ENCODE measurements at regions not wholly inside any gene's neighbourhood (a gene's known extent, or its start where the extent isn't known, plus 50 kb on each side); places are given as distances from the start of the nearest gene placed in this dataset.

GRCh38 chrX:42109428-42109827 is 186.1 kb upstream of the CASK start:
- Mint-ChIP-seq H3K27me3 (no peaks in the 10 kb centered on the region), H3K27ac (no peak overlapping the region), H3K4me3 (no peak overlapping the region), H3K9me3 (peaks cover 2% of the 10 kb centered on the region), H3K4me1 (ENCODE audit: low read depth) (peaks cover 26% of the 10 kb centered on the region), H3K36me3 (no peaks in the 10 kb centered on the region)
- intact Hi-C loops (cut with micrococcal nuclease), result loop anchor here (5.0 kb wide), 1 partner anchor 187 kb away; the partner anchor contains the start of gene CASK
- ChIA-PET CTCF (interaction anchor here (0.9 kb wide), 1 partner anchor 180 kb away, joined by 3 read pairs; no protein-coding TSS in a partner anchor), POLR2A (no interaction called here)
- no peak for DNase-seq

DNA sequence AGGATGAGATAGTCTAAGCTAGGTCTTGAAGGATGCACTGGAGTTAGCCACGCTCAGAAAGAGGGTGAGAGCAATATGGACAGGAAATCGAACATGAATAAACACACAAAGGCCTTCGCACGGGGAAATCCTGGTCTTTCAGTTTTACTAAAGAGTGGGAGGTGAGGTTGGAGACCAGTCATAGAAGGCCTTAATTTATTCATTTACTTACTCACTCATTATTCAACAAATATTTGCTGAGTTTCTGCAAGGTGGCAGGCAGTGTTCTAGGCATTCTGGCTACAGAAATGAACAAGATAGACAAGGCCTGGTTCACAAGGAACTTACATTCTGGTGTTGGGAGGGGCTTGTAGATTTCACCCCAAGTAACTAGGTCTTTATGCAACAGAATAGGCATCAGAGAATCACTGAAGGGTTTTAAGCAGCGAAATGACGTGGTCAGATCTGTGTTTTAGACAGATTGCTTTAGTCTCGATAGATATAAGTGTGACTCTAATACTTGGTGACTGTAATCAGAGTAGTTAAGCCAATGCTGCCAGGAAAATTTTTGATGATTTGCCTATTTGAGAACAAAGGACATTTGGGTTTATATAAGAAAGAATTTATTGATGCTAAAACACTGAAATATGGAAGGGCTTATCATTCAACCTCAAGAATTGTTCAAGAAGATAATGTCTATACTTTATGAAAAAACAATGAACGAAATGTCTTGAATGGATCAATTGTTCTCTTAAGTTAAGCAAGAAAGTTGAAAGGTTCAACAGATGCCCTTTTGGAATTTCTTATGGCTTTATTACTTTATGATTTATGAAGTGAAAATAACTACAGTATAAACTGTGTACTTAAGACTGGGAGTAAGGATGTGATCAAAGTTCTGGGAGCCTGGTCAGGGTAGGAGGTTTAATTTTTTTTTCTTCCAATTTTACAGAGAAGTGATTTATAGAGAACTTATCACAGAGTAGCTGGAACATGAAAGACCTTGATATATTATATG is 184.4 kb upstream of the CASK start:
- no peaks in the 10 kb centered on the region for H3K9me3 Mint-ChIP-seq
- no peak overlapping the region for H3K4me3 Mint-ChIP-seq
- no peaks in the 10 kb centered on the region for H3K27me3 Mint-ChIP-seq
- intact Hi-C loops (cut with micrococcal nuclease), result loop anchor here (2.0 to 5.0 kb wide), 4 partner anchors 17 to 309 kb away; partner anchors contain the start of gene CASK
- H3K27ac Mint-ChIP-seq, result peak overlapping the region; percentile 38
- peak; percentile 61 for DNase-seq
- H3K36me3 Mint-ChIP-seq, result no peaks in the 10 kb centered on the region
- POLR2A ChIA-PET, result no interaction called here
- H3K4me1 Mint-ChIP-seq (ENCODE audit: low read depth), result peaks cover 28% of the 10 kb centered on the region
- CTCF ChIA-PET, result no interaction called here

DNA sequence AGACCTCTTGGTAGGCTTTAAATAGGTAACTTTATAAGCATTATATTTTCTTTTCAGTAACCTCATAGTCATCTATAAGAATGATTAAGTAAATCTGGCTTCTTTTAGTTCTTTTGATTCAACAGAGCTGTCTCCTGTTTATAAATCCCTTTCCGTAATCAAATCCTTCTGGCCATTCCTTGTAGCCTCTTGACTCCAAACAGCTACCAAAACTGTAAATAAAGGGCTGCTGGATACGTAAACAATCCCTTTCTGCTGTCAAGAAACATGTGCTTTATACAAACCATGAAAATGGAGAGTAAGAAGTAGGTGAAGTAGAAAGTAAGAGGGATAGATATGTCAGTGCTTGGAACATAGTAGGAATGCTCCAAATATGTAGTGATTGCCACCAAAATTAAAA is 183.2 kb upstream of the CASK start:
- Mint-ChIP-seq H3K36me3 (no peaks in the 10 kb centered on the region), H3K4me1 (ENCODE audit: low read depth) (peaks cover 28% of the 10 kb centered on the region), H3K9me3 (no peaks in the 10 kb centered on the region), H3K4me3 (no peak overlapping the region), H3K27me3 (no peaks in the 10 kb centered on the region), H3K27ac (no peak overlapping the region)
- DNase-seq, result no peak
- intact Hi-C loops (cut with micrococcal nuclease), result loop anchor here (2.0 to 5.0 kb wide), 4 partner anchors 16 to 308 kb away; partner anchors contain the start of gene CASK
- POLR2A ChIA-PET, result interaction anchor here (1.3 kb wide), 1 partner anchor 307 kb away, joined by 5 read pairs; no protein-coding TSS in a partner anchor
- CTCF ChIA-PET, result no interaction called here

DNA sequence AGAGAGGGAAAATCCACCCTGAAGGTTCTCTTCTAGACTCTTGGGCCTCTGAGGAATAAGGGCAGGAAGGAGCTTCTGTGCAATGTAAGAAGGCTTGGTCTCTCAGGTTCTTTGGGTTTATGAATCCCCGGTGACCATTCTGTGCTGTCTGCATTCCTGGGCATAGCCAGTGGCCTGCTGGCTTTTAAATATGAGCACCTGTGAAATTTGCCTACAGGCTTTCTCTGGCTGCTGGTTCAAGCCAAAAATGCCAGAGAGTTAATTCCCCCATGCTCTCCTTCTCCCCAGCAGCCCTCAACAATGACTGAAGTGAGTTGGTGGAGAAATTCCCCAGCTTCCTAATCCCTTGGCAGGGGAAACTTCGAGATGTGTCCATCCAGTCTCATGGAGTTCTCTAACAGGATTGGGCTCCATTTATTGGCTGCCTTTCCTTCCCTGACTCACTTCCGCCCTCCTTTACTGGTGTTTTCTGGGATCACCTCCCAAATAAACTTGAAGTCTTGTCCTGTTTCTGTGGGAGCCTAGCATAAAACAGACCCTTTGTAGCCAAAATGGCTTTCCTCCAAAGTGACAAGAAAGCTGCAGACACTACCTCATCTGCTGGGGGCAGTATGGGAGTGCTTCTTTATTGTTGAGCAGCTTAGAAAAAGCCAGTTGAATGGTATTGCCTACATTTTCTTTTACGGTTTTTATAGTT is 179.4 kb upstream of the CASK start:
- no peaks in the 10 kb centered on the region for H3K27me3 Mint-ChIP-seq
- no peak overlapping the region for H3K27ac Mint-ChIP-seq
- peaks cover 12% of the 10 kb centered on the region for H3K4me1 Mint-ChIP-seq (ENCODE audit: low read depth)
- CTCF ChIA-PET, result no interaction called here
- H3K4me3 Mint-ChIP-seq, result no peak overlapping the region
- no peaks in the 10 kb centered on the region for H3K9me3 Mint-ChIP-seq
- DNase-seq, result no peak
- intact Hi-C loops (cut with micrococcal nuclease), result no loop called here
- POLR2A ChIA-PET, result no interaction called here
- no peaks in the 10 kb centered on the region for H3K36me3 Mint-ChIP-seq

- no peak for DNase-seq
- ChIA-PET POLR2A (interaction anchor here (1.3 kb wide), 1 partner anchor 12 kb away, joined by 3 read pairs; no protein-coding TSS in a partner anchor), CTCF (no interaction called here)
- Mint-ChIP-seq H3K27ac (no peak overlapping the region), H3K27me3 (no peaks in the 10 kb centered on the region), H3K36me3 (peaks cover 2% of the 10 kb centered on the region), H3K4me3 (no peak overlapping the region), H3K4me1 (ENCODE audit: low read depth) (peaks cover 5% of the 10 kb centered on the region), H3K9me3 (no peaks in the 10 kb centered on the region)
- intact Hi-C loops (cut with micrococcal nuclease), result no loop called here
These were observed 175.5 kb upstream of the CASK start for GRCh38 chrX:42098900-42099299.

- Mint-ChIP-seq H3K4me3 (no peak overlapping the region), H3K4me1 (ENCODE audit: low read depth) (peaks cover 4% of the 10 kb centered on the region), H3K27ac (no peak overlapping the region), H3K9me3 (no peaks in the 10 kb centered on the region), H3K36me3 (peaks cover 2% of the 10 kb centered on the region), H3K27me3 (no peaks in the 10 kb centered on the region)
- DNase-seq, result no peak
- ChIA-PET CTCF (no interaction called here), POLR2A (no interaction called here)
- intact Hi-C loops (cut with micrococcal nuclease), result no loop called here
These were observed 174.1 kb upstream of the CASK start for GRCh38 chrX:42097486-42097885.

DNA sequence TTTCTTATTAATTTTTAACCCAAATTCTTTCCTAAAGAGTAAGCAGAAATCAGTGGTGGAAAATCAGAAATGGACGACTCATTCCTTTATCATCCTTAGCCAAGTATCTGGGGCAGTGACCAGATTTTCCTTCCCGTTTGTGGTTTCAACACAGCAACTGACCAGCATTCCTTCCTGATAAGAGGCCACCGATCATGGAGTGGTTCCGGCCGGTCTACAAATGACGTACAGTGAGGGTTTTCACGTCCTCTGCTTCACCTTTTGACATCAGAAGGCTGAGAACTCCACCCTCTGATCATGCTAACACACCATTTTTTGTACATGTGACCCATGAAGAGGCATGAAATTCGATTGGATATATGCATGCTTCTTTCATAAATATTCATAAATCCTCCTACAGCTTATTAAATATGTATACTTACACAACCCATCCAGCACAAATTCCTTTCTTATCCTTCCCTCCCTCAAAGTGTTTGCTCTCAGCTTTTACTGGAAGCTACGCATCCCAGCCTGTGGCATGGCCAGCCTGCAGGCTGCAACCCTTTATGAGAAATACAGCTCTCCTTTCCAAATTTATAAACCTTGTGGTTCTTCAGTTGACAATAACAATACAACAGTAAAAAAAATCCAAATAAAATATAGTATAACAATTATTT is 173.0 kb upstream of the CASK start:
- intact Hi-C loops (cut with micrococcal nuclease), result no loop called here
- no peak overlapping the region for H3K4me3 Mint-ChIP-seq
- H3K27ac Mint-ChIP-seq, result no peak overlapping the region
- POLR2A ChIA-PET, result no interaction called here
- CTCF ChIA-PET, result no interaction called here
- no peaks in the 10 kb centered on the region for H3K9me3 Mint-ChIP-seq
- no peaks in the 10 kb centered on the region for H3K27me3 Mint-ChIP-seq
- H3K4me1 Mint-ChIP-seq (ENCODE audit: low read depth), result peaks cover 4% of the 10 kb centered on the region
- no peak for DNase-seq
- peaks cover 2% of the 10 kb centered on the region for H3K36me3 Mint-ChIP-seq

DNA sequence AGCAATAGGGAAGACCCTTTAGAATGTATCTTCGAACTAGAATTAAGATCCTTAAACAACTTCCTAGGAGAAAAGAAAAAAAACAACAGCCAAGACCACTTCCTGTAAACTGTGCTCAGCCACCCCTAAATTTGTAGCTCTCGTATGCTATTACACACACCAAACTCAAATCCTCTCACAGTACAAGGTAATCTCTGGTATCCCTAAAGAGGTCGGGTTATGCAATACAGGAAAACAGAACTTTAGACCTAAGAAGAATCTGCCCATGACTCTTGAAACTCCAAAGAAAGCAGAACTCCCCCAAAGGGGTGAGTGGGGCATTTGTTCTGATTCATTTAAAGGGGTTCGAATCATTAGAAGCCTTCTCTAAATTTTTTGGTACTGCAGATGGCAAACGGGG is 170.9 kb upstream of the CASK start:
- DNase-seq, result no peak
- H3K4me1 Mint-ChIP-seq (ENCODE audit: low read depth), result peaks cover 21% of the 10 kb centered on the region
- no peaks in the 10 kb centered on the region for H3K27me3 Mint-ChIP-seq
- no peaks in the 10 kb centered on the region for H3K9me3 Mint-ChIP-seq
- intact Hi-C loops (cut with micrococcal nuclease), result loop anchor here (5.0 kb wide), 1 partner anchor 172 kb away; the partner anchor contains the start of gene CASK
- POLR2A ChIA-PET, result no interaction called here
- peaks cover 2% of the 10 kb centered on the region for H3K36me3 Mint-ChIP-seq
- CTCF ChIA-PET, result no interaction called here
- H3K27ac Mint-ChIP-seq, result no peak overlapping the region
- H3K4me3 Mint-ChIP-seq, result no peak overlapping the region

GRCh38 chrX:42093756-42094155 is 170.4 kb upstream of the CASK start:
- no peaks in the 10 kb centered on the region for H3K9me3 Mint-ChIP-seq
- ChIA-PET CTCF (no interaction called here), POLR2A (interaction anchor here (0.6 kb wide), 1 partner anchor 909 kb away, joined by 3 read pairs; no protein-coding TSS in a partner anchor)
- H3K27me3 Mint-ChIP-seq, result no peaks in the 10 kb centered on the region
- no peak overlapping the region for H3K27ac Mint-ChIP-seq
- no peak overlapping the region for H3K4me3 Mint-ChIP-seq
- peaks cover 2% of the 10 kb centered on the region for H3K36me3 Mint-ChIP-seq
- peaks cover 21% of the 10 kb centered on the region for H3K4me1 Mint-ChIP-seq (ENCODE audit: low read depth)
- DNase-seq, result peak; percentile 17
- intact Hi-C loops (cut with micrococcal nuclease), result loop anchor here (5.0 kb wide), 1 partner anchor 171 kb away; the partner anchor contains the start of gene CASK

- no peaks in the 10 kb centered on the region for H3K27me3 Mint-ChIP-seq
- CTCF ChIA-PET, result interaction anchor here (0.6 kb wide), 1 partner anchor 42 kb away, joined by 3 read pairs; no protein-coding TSS in a partner anchor
- H3K9me3 Mint-ChIP-seq, result no peaks in the 10 kb centered on the region
- peaks cover 21% of the 10 kb centered on the region for H3K4me1 Mint-ChIP-seq (ENCODE audit: low read depth)
- POLR2A ChIA-PET, result interaction anchor here (0.8 kb wide), 1 partner anchor 157 kb away, joined by 3 read pairs; no protein-coding TSS in a partner anchor
- no peak overlapping the region for H3K4me3 Mint-ChIP-seq
- no peak overlapping the region for H3K27ac Mint-ChIP-seq
- intact Hi-C loops (cut with micrococcal nuclease), result loop anchor here (2.0 to 5.0 kb wide), 2 partner anchors 16 to 168 kb away; partner anchors contain the start of gene CASK
- DNase-seq, result no peak
- peaks cover 2% of the 10 kb centered on the region for H3K36me3 Mint-ChIP-seq
These were observed 167.0 kb upstream of the CASK start for GRCh38 chrX:42090395-42090794.

DNA sequence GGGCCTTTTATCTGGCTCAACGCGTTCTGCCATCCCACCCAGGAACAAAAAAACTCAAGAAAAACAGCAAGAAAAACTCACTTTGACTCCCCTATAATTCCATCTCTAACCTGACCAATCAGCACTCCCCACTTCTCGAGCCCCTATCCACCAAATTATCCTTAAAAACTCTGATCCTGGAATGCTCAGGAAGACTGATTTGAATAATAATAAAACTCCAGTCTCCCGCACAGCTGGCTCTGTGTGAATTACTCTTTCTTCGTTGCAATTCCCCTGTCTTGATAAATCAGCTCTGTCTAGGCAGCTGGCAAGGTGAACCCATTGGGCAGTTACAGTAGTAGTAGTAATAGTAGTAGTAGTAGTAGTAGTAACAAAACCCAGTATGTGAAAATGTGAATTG is 165.7 kb upstream of the CASK start:
- Mint-ChIP-seq H3K9me3 (no peaks in the 10 kb centered on the region), H3K4me3 (no peak overlapping the region), H3K27me3 (no peaks in the 10 kb centered on the region), H3K36me3 (peaks cover 1% of the 10 kb centered on the region), H3K4me1 (ENCODE audit: low read depth) (peaks cover 18% of the 10 kb centered on the region), H3K27ac (no peak overlapping the region)
- DNase-seq, result no peak
- intact Hi-C loops (cut with micrococcal nuclease), result no loop called here
- POLR2A ChIA-PET, result no interaction called here
- CTCF ChIA-PET, result interaction anchor here (0.6 kb wide), 1 partner anchor 708 kb away, joined by 5 read pairs; no protein-coding TSS in a partner anchor

GRCh38 chrX:42087960-42088359 is 164.6 kb upstream of the CASK start:
- Mint-ChIP-seq H3K27ac (no peak overlapping the region), H3K27me3 (no peaks in the 10 kb centered on the region), H3K4me3 (no peak overlapping the region), H3K36me3 (no peaks in the 10 kb centered on the region), H3K4me1 (ENCODE audit: low read depth) (peaks cover 17% of the 10 kb centered on the region), H3K9me3 (no peaks in the 10 kb centered on the region)
- ChIA-PET POLR2A (no interaction called here), CTCF (no interaction called here)
- intact Hi-C loops (cut with micrococcal nuclease), result no loop called here
- no peak for DNase-seq

Measured in activated CD4-positive, alpha-beta memory T cell treated with anti-CD3 and anti-CD28 coated beads for 36 hours (primary cell).